Endodermal cell (in vitro differentiated cells): ENCODE measurements at regions not wholly inside any gene's neighbourhood (a gene's known extent, or its start where the extent isn't known, plus 50 kb on each side); places are given as distances from the start of the nearest gene placed in this dataset.

Experiments used
- DNase-seq: peaks from one replicate; pipeline ENCODE4 v3.0.0-alpha.2; 2017
- H3K27ac ChIP-seq: 2 replicates; pipeline ENCODE4 v1.5.1; 2013; ENCODE audit warnings: mild to moderate bottlenecking, low read depth, low read length, moderate library complexity
- H3K27me3 ChIP-seq: 2 replicates; pipeline ENCODE4 v1.6.1; 2013; ENCODE audit warnings: mild to moderate bottlenecking, low read length, moderate library complexity; ENCODE audit not compliant: insufficient read depth, control insufficient read depth, poor library complexity, severe bottlenecking
- H3K36me3 ChIP-seq: 2 replicates; pipeline ENCODE4 v1.7.0; 2013; ENCODE audit warnings: mild to moderate bottlenecking, low read length, moderate library complexity; ENCODE audit not compliant: control insufficient read depth, insufficient read depth
- H3K4me1 ChIP-seq: one replicate; pipeline ENCODE4 v1.7.0; 2013; ENCODE audit warnings: low read length; ENCODE audit not compliant: control insufficient read depth, insufficient read depth
- H3K4me3 ChIP-seq: 2 replicates; pipeline ENCODE4 v1.5.1; 2013; ENCODE audit warnings: mild to moderate bottlenecking, low read length, moderate library complexity
- H3K9ac ChIP-seq: 2 replicates; pipeline ENCODE4 v1.6.1; 2013; ENCODE audit warnings: mild to moderate bottlenecking, low read length, moderate library complexity; ENCODE audit not compliant: poor library complexity, severe bottlenecking; ENCODE audit errors: extremely low read depth
- H3K9me3 ChIP-seq: 2 replicates; pipeline ENCODE4 v1.6.1; 2013; ENCODE audit warnings: mild to moderate bottlenecking, low read length, moderate library complexity; ENCODE audit not compliant: control insufficient read depth
- H3K27ac Mint-ChIP-seq: 2 replicates; pipeline ENCODE4 v1.8.0; 2020; ENCODE audit warnings: mixed read lengths
- H3K27me3 Mint-ChIP-seq: 2 replicates; pipeline ENCODE4 v1.8.0; 2021; ENCODE audit warnings: mild to moderate bottlenecking, mixed read lengths; ENCODE audit not compliant: insufficient read depth
- H3K36me3 Mint-ChIP-seq: 2 replicates; pipeline ENCODE4 v1.8.0; 2020; ENCODE audit warnings: low read depth, mixed read lengths
- H3K4me1 Mint-ChIP-seq: 2 replicates; pipeline ENCODE4 v1.8.0; 2020; ENCODE audit warnings: mixed read lengths
- H3K4me3 Mint-ChIP-seq: 2 replicates; pipeline ENCODE4 v1.8.0; 2020; ENCODE audit warnings: mild to moderate bottlenecking, moderate library complexity, mixed read lengths
- H3K9me3 Mint-ChIP-seq: 2 replicates; pipeline ENCODE4 v1.8.0; 2020; ENCODE audit warnings: mild to moderate bottlenecking, mixed read lengths
- CTCF ChIP-seq: fragments of 200-600 bp; sonication (generic); conservative IDR thresholded peaks from 2 replicates; pipeline ENCODE4 v1.5.0; 2021; ENCODE audit warnings: antibody characterized with exemption, mild to moderate bottlenecking
- WGBS, 2 experiments: methylation state at CpG; one replicate each; pipeline versions ENCODE4 v1.1.5 to v1.1.7; 2013; ENCODE audit warnings: missing lambda C conversion rate in 2 of 2, mixed read lengths in 1 of 2; ENCODE audit not compliant: insufficient coverage in 1 of 2, insufficient read length in 1 of 2; 5-methylcytosine and 5-hydroxymethylcytosine counted together

DNA sequence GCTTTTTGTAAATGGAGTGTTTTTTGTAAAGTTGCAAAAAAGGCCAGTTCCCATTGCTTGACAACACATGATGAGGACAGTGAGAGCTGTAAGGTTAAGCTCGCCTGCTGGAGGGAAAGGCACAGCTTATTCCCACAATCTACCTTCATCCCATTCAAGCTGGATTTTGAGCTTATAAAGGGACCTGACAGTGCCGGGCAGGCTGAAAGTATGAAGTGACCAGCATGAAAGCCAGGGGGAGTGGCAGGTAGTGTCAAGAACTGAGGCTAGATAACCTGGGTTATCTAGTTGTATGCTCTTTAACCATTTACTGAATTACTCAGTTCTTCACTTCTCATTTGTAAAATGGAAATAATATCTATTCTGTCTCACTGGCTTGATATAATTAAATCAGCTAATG, 52.3 kb upstream of the KPNA4 start:
- Mint-ChIP-seq H3K4me3 (no peak overlapping the region), H3K27ac (no peak overlapping the region), H3K27me3 (peaks cover 36% of the 10 kb centered on the region), H3K36me3 (no peaks in the 10 kb centered on the region), H3K4me1 (peaks cover 2% of the 10 kb centered on the region), H3K9me3 (no peaks in the 10 kb centered on the region)
- Histone ChIP-seq H3K27ac (no peak overlapping the region), H3K36me3 (no peaks in the 10 kb centered on the region), H3K27me3 (peaks cover 39% of the 10 kb centered on the region), H3K4me3 (no peak overlapping the region), H3K9me3 (no peaks in the 10 kb centered on the region), H3K4me1 (no peaks in the 10 kb centered on the region), H3K9ac (no peak overlapping the region)
- DNase-seq: peak; percentile 51
- peak; percentile 64 for TF ChIP-seq CTCF
- WGBS, 2 experiments: 75% methylated on average over 2 of the region's 2 CpGs; no CpG with 5 or more reads in 1 of the 2 experiments

- peaks cover 44% of the 10 kb centered on the region for H3K27me3 Mint-ChIP-seq
Observed at GRCh38 chr3:160616716-160617115, 51.3 kb upstream of the KPNA4 start.

DNA sequence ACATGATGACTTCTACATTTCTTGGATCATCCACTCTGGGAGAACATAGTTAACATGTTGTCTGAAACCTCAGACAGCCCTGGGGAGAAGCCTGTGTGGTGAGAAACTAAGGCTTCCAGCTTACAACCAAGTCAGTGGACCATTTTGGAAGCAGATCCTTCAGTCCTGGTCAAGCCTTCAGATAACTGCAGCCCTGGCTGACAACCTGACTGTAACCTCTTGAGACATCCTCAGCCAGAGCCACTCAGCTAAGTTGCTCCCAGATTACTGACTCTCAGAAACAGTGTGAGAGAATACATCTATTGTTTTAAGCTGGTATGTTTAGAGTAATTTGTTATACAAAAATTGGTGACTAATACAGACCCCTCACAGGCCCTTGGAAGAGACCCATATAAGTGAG, 50.9 kb upstream of the KPNA4 start:
- no peak overlapping the region for H3K9ac ChIP-seq
- H3K27ac ChIP-seq: no peak overlapping the region

More at GRCh38 chr3:160616716-160617115, 51.3 kb upstream of the KPNA4 start:
- H3K9me3 Mint-ChIP-seq: no peaks in the 10 kb centered on the region
- H3K27ac Mint-ChIP-seq: no peak overlapping the region
- H3K27ac ChIP-seq: no peak overlapping the region
- H3K36me3 Mint-ChIP-seq: no peaks in the 10 kb centered on the region
- no peak overlapping the region for H3K9ac ChIP-seq
- H3K36me3 ChIP-seq: no peaks in the 10 kb centered on the region
- peaks cover 48% of the 10 kb centered on the region for H3K27me3 ChIP-seq
- H3K4me3 Mint-ChIP-seq: no peak overlapping the region
- no peaks in the 10 kb centered on the region for H3K4me1 ChIP-seq
- WGBS, 2 experiments: 90% methylated on average over 2 of the region's 2 CpGs; no CpG with 5 or more reads in 1 of the 2 experiments
- no peak for TF ChIP-seq CTCF
- no peak for DNase-seq
- no peak overlapping the region for H3K4me3 ChIP-seq
- no peaks in the 10 kb centered on the region for H3K9me3 ChIP-seq
- peaks cover 2% of the 10 kb centered on the region for H3K4me1 Mint-ChIP-seq

More for the DNA sequence above, 50.9 kb upstream of the KPNA4 start:
- no peaks in the 10 kb centered on the region for H3K4me1 ChIP-seq
- no peaks in the 10 kb centered on the region for H3K36me3 ChIP-seq
- Mint-ChIP-seq H3K4me1 (peaks cover 2% of the 10 kb centered on the region), H3K9me3 (no peaks in the 10 kb centered on the region), H3K4me3 (no peak overlapping the region), H3K36me3 (no peaks in the 10 kb centered on the region), H3K27me3 (peaks cover 49% of the 10 kb centered on the region), H3K27ac (no peak overlapping the region)
- peaks cover 52% of the 10 kb centered on the region for H3K27me3 ChIP-seq
- no peaks in the 10 kb centered on the region for H3K9me3 ChIP-seq
- no peak overlapping the region for H3K4me3 ChIP-seq
- TF ChIP-seq CTCF: no peak
- no peak for DNase-seq
